GM19351 (cell line): ENCODE measurements at regions not wholly inside any gene's neighbourhood (a gene's known extent, or its start where the extent isn't known, plus 50 kb on each side); places are given as distances from the start of the nearest gene placed in this dataset.
"Not testable (repeated sequence)": the region's sequence is repeated elsewhere in the genome, so short reads cannot be mapped to it uniquely, and the experiment has no call there.

Source experiments
- ATAC-seq: cut with Tn5 transposase; IDR thresholded peaks from one replicate; pipeline ENCODE4 v1.9.1; 2021; ENCODE audit warnings: mild to moderate bottlenecking, moderate library complexity; ENCODE audit not compliant: unreplicated experiment

GRCh38 chr16:56029026-56029425 is 153.9 kb upstream of the CES5A start:
- no peak for ATAC-seq

GRCh38 chr16:56022818-56023217 is 147.6 kb upstream of the CES5A start:
- ATAC-seq, result no peak

GRCh38 chr16:56019274-56019673 is 144.1 kb upstream of the CES5A start:
- no peak for ATAC-seq

GRCh38 chr16:56013962-56014552 is 138.9 kb upstream of the CES5A start:
- ATAC-seq, result no peak

DNA sequence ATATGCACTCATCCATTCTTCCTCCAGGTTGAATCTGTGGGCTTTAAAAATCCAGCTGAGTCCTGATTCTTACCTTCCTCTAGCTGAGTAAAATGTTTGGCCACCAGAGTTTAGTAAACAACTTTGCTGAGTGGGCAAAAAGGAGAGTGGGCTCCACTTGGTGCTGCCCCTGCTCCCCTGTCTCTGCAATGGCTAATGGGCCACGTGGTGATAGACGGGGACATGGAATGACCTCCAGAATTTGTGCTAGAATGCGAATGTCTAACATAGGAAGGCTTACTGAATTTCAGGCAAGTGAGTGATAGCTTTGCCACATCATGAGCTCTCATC is 137.3 kb upstream of the CES5A start:
- ATAC-seq, result no peak

GRCh38 chr16:56011808-56012481 is 136.8 kb upstream of the CES5A start:
- ATAC-seq, result no peak

DNA sequence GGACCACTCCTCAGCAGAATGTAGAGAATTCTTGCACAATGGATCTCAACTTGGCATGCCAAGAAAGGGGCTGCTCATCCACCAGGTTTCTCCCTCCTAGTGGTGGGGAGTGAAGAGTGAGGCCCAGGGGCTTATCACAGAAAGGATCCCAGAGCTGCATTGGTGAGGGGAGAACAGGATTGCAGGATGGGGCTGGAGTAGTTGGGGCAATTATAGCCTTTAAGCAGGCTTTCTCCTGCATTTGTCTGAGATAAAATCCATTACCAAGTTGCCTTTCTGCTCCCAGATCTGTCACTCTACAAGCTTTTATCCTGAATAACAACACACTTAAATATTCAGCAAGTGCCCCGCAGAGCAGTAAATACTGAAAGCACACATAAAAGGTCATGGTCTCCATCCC is 130.8 kb upstream of the CES5A start:
- ATAC-seq, result no peak

DNA sequence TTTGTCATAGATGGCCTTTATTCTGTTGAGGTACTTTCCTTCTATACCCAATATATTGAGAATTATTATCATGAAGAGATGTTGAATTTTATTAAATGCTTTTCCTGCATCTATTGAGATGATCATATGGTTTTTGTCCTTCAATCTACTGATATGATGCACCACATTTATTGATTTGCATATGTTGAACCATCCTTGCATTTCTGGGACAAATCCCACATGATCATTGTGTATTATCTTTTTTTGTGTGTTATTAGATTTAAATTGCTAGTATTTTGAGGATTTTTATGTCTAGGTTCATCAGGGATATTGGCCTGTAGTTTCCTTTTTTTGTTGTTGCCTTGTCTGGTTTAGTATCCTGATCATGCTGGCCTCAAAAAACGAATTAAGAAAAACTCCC is 124.5 kb upstream of the CES5A start:
- ATAC-seq, result no peak

- no peak for ATAC-seq
These were observed 117.9 kb upstream of the CES5A start for GRCh38 chr16:55993088-55993487.

- ATAC-seq, result no peak
These were observed 117.4 kb upstream of the CES5A start for GRCh38 chr16:55992551-55992950.

DNA sequence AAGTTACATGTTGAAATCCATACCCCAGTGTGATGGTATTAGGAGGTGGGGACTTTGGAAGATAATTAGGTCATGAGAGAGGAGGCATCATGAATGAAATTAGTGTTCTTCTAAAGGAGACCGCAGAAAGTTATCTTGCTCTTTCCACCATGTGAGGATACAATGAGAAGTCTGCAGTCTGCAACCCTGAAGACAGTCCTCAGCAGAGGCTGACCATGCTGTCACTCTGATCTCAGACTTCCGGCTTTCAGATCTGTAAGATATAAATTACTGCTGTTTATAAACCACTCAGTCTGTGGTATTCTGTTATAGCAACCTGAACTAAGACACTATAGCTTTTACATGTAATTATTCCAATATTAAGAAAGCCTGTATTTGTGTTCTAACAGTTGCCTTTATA is 116.7 kb upstream of the CES5A start:
- ATAC-seq, result no peak

GRCh38 chr16:55989569-55989907 is 114.4 kb upstream of the CES5A start:
- ATAC-seq, result no peak

GRCh38 chr16:55988850-55989568 is 113.8 kb upstream of the CES5A start:
- ATAC-seq, result not testable (repeated sequence)

GRCh38 chr16:55988013-55988412 is 112.8 kb upstream of the CES5A start:
- no peak for ATAC-seq

DNA sequence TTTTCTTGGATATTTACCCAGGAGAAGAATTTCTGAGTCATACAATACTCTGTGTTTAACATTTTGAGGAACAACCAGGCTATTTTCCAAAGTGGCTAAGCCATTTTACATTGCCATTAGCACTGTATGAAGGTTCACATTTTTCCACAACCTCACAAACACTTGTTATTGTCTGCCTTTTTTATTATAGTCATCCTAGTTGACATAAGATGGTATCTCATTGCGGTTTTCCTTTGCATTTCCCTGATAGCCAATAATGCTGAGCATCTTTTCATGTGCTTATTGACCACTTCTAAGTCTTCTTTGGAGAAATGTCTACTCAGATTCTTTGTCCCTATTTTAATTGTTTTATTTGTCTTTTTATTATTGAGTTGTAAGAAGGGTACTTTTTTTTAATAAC is 107.4 kb upstream of the CES5A start:
- no peak for ATAC-seq

DNA sequence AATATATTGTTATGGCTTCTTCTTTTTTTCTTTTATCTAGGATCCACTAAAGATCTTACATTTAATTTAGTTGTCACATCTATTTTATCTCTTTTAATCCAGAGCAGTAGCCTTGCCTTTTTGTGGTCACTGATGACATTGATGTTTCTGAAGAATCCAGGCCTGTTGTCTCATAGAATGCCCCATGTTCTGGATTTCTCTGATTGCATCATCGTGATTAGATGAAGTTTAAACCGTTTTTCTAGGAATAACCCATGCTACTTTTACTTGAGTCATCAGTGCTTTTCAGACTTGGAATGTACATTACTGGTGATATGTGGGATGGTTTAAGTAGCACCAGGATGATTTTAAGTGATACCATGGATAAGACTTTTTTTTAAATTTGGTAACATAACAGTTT is 106.4 kb upstream of the CES5A start:
- no peak for ATAC-seq

- ATAC-seq, result no peak
These were observed 101.6 kb upstream of the CES5A start for GRCh38 chr16:55976815-55977214.

DNA sequence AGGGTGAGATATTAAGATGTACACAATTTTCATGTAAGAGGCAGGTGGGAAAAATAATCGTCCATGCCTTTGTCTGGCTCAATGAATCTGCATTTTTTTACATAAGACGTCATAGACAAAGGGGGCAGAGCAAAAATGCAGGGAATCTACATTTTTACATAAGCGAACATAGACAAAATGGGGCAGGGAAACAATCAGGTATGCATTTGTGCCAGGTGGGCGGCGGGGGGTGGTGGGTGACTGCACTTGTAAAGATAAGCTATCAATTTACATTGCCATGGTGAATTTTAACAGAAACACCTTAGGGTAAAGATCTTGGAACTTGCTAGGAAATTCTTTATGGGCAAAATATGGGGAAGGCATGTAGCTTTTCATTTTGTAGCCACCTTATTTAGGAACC is 96.3 kb upstream of the CES5A start:
- ATAC-seq, result no peak

DNA sequence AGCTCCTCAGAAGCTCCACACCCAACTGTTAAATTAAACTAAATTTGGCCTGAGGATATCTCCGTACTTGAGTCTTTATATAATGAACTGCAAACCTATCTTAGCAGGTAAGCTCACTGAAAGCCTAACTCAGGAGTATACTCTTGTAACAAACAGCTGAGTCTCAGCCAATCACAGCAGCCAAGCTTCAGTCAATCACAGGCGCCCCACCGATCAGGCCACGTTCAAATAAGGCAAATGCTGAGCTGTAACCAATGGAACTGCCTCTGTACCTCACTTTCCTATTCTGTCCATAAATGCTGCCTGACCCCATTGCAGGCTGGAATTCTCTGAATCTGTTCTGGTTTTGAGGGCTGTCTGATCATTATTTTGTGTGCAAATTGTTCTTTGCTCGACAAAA is 93.0 kb upstream of the CES5A start:
- ATAC-seq, result no peak

DNA sequence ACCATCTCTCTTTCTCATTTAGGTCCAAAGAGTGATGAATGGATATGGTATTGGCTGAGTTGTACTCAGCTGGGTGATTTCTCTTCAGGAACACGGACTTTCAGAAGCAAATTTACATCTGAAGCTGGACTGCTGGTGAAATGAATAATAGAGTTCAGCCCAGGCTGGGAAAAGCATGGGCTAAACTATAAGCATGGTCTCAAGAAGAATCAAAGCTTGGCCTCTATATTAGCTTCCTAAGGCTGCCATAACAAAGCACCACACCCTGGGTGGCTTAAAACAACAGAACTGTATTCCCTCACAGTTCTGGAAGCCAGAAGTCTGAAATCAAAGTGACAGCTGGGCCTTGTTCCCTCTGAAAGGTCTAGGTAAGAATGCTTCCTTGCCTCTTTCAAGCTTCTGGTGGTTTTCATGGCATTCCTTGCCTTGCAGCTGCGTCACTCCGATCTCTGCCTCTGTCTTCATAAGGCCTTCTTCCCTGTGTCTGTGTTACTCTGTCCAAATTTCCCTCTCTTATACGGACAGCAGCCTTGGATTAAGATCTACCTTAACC is 89.8 kb upstream of the CES5A start:
- no peak for ATAC-seq

- no peak for ATAC-seq
These were observed 80.7 kb upstream of the CES5A start for GRCh38 chr16:55955845-55956244.

- no peak for ATAC-seq
These were observed 80.3 kb upstream of the CES5A start for GRCh38 chr16:55955424-55955823.
